ENCODE measurements at regions not wholly inside any gene's neighbourhood (a gene's known extent, or its start where the extent isn't known, plus 50 kb on each side); places are given as distances from the start of the nearest gene placed in this dataset.
"Not testable (repeated sequence)": the region's sequence is repeated elsewhere in the genome, so short reads cannot be mapped to it uniquely, and the experiment has no call there.

DNA sequence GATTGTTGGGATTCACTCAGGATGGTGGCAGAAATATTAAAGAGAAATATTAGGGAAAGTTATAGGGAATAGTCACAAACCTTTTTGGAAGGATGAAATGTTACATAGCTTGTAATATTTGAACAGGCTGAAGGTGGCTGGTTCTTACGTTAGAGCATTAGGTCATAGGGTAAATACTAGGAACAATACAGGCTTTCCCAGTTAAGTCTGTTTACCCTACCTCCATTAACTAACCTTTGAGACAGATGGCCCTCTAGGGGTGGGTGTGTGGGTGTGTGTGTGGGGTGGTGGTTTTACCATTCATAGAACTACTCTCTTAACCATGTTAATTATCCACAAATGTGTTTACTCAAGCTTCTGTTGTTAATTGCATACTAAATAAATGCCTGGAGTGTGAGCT lies 94.3 kb upstream of the STK32A start:
- Histone ChIP-seq H3K4me3 (replicated peaks; ENCODE audit: low read depth, low read length) (no peak overlapping the region), H3K36me3 (ENCODE audit: control insufficient read depth, insufficient read depth, low read length) (no peaks in the 10 kb centered on the region), H3K27me3 (replicated peaks; ENCODE audit: control insufficient read depth, insufficient read depth, low read length) (no peaks in the 10 kb centered on the region)
- TF ChIP-seq, protein P1, sequence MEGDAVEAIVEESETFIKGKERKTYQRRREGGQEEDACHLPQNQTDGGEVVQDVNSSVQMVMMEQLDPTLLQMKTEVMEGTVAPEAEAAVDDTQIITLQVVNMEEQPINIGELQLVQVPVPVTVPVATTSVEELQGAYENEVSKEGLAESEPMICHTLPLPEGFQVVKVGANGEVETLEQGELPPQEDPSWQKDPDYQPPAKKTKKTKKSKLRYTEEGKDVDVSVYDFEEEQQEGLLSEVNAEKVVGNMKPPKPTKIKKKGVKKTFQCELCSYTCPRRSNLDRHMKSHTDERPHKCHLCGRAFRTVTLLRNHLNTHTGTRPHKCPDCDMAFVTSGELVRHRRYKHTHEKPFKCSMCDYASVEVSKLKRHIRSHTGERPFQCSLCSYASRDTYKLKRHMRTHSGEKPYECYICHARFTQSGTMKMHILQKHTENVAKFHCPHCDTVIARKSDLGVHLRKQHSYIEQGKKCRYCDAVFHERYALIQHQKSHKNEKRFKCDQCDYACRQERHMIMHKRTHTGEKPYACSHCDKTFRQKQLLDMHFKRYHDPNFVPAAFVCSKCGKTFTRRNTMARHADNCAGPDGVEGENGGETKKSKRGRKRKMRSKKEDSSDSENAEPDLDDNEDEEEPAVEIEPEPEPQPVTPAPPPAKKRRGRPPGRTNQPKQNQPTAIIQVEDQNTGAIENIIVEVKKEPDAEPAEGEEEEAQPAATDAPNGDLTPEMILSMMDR (IDR thresholded peaks at IDR 0.05; ENCODE audit: insufficient read depth, low read length, poor library complexity, severe bottlenecking): no peak
- DNase-seq (ENCODE audit: extremely low read depth, insufficient read length): no peak

DNA sequence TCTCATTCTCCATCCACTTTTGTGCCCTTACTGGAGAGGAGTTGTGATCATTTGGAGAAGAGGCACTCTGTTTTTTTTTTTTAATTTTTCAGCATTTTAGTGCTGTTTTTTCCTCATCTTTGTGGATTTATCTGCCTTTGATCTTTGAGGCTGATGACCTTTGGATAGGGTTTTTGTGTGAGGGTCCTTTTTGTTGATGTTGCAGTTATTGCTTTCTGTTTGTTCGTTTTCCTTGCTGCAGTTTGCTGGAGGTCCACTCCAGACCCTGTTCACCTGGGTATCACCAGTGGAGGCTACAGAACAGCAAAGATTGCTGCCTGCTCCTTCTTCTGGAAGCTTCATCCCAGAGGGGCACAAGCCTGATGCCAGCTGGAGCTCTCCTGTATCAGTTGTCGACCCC lies 93.2 kb upstream of the STK32A start:
- not testable (repeated sequence) for H3K36me3 ChIP-seq (ENCODE audit: control insufficient read depth, insufficient read depth, low read length)

DNA sequence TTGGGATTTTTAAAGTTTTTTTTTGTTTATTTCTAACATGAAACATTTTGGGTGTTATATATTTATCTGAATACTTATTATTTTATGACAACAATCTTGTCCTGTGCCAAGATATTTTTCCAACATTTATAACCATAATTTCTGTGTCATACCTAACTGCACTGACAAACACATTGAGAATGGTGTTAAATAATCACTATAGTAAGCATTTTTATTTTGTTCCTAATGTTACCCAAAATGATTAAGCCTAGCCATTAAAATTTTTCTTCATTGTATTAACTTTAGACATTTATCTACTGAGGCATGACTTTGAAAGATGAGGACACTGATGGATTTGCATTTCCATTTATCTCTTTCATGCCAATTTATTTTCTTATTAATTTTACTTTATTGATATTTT lies 91.6 kb upstream of the STK32A start:
- Histone ChIP-seq H3K4me3 (replicated peaks; ENCODE audit: low read depth, low read length) (no peak overlapping the region), H3K27me3 (replicated peaks; ENCODE audit: control insufficient read depth, insufficient read depth, low read length) (no peaks in the 10 kb centered on the region), H3K36me3 (ENCODE audit: control insufficient read depth, insufficient read depth, low read length) (no peaks in the 10 kb centered on the region)
- DNase-seq (ENCODE audit: extremely low read depth, insufficient read length): no peak
- TF ChIP-seq, protein P1 (IDR thresholded peaks at IDR 0.05; ENCODE audit: insufficient read depth, low read length, poor library complexity, severe bottlenecking): no peak

More for the DNA sequence above, 93.2 kb upstream of the STK32A start:
- DNase-seq (ENCODE audit: extremely low read depth, insufficient read length); H3K4me3 ChIP-seq (replicated peaks; ENCODE audit: low read depth, low read length); H3K27me3 ChIP-seq (replicated peaks; ENCODE audit: control insufficient read depth, insufficient read depth, low read length): not testable (repeated sequence)

DNA sequence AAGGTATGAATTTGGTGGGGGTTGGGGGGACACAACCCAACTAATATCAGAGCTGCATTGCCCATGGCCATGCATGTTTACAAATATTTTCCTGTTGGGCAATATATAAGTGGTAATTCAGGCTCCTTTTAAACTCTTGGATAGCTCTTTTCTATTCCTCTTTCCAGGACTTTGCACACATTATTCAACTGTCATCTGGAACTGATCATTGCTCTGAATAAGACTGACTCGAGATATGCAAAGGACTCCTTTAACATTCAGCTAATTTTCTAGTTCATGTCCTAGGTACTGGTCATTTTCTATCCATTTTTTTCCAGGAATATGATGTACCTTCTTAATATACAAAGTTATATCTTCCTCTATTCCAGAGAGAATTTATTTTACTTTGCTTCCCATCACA lies 89.5 kb upstream of the STK32A start:
- no peak overlapping the region for H3K4me3 ChIP-seq (replicated peaks; ENCODE audit: low read depth, low read length)
- TF ChIP-seq, protein P1 (IDR thresholded peaks at IDR 0.05; ENCODE audit: insufficient read depth, low read length, poor library complexity, severe bottlenecking): no peak
- DNase-seq (ENCODE audit: extremely low read depth, insufficient read length): no peak
- no peaks in the 10 kb centered on the region for H3K27me3 ChIP-seq (replicated peaks; ENCODE audit: control insufficient read depth, insufficient read depth, low read length)
- H3K36me3 ChIP-seq (ENCODE audit: control insufficient read depth, insufficient read depth, low read length): no peaks in the 10 kb centered on the region

DNA sequence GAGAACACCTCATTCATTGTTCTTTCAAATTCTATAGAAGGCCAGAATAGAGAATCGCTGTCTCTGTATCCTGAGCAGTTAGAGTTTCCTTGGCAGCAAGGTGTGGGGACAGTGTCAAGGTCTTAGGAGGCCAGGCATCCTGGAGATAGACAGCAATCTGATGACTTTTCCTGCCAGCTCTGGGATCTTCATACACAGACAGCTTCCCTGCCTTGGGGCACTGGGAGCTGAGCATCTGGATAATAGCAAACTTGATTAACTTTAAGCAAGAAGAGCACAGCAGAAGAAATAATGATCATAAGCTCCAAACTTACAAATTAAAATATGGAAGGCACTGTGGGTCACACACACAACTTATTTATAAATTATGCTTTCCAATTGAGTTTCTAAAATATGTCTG lies 86.1 kb upstream of the STK32A start:
- no peaks in the 10 kb centered on the region for H3K36me3 ChIP-seq (ENCODE audit: control insufficient read depth, insufficient read depth, low read length)
- no peak for DNase-seq (ENCODE audit: extremely low read depth, insufficient read length)
- H3K27me3 ChIP-seq (replicated peaks; ENCODE audit: control insufficient read depth, insufficient read depth, low read length): no peaks in the 10 kb centered on the region
- TF ChIP-seq, protein P1 (IDR thresholded peaks at IDR 0.05; ENCODE audit: insufficient read depth, low read length, poor library complexity, severe bottlenecking): no peak
- H3K4me3 ChIP-seq (replicated peaks; ENCODE audit: low read depth, low read length): no peak overlapping the region

DNA sequence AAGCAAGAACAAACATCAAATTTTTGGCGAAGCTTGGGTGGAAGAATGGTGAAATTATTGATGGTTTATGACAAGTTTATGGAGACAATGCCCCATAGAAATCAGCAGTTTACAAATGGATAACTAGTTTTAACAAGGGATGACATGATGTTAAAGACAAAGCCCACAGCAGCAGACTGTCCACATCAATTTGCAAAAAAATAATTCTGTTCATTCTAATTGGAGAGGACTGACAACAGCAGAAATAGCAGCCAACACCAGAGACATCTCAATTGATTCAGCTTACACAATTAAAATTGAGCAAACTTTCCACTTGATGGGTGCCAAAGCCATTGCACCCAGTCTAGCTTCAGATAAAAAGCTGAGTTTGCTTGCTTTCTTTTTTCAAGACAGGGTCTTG lies 82.7 kb upstream of the STK32A start:
- Histone ChIP-seq H3K4me3 (replicated peaks; ENCODE audit: low read depth, low read length) (no peak overlapping the region), H3K36me3 (ENCODE audit: control insufficient read depth, insufficient read depth, low read length) (no peaks in the 10 kb centered on the region), H3K27me3 (replicated peaks; ENCODE audit: control insufficient read depth, insufficient read depth, low read length) (no peaks in the 10 kb centered on the region)
- no peak for DNase-seq (ENCODE audit: extremely low read depth, insufficient read length)
- TF ChIP-seq, protein P1 (IDR thresholded peaks at IDR 0.05; ENCODE audit: insufficient read depth, low read length, poor library complexity, severe bottlenecking): no peak

Data from GM06990 (cell line).